ENCODE measurements at regions not wholly inside any gene's neighbourhood (a gene's known extent, or its start where the extent isn't known, plus 50 kb on each side); places are given as distances from the start of the nearest gene placed in this dataset.

- Histone ChIP-seq H3K36me3 (ENCODE audit: control insufficient read depth in 2 of 2, insufficient read depth in 2 of 2, low read length in 1 of 2) (no peaks in the 10 kb centered on the region), H3K4me1 (ENCODE audit: control insufficient read depth in 2 of 2, insufficient read depth in 2 of 2, low read length in 2 of 2) (no peaks in the 10 kb centered on the region), H3K9me3 (ENCODE audit: control insufficient read depth in 2 of 2, insufficient read depth in 1 of 2, low read length in 1 of 2) (no peaks in the 10 kb centered on the region), H3K27me3 (ENCODE audit: control insufficient read depth in 2 of 2, insufficient read depth in 1 of 2, low read length in 1 of 2) (no peaks in the 10 kb centered on the region), H3K4me3 (ENCODE audit: low read length in 2 of 2) (no peak overlapping the region), H3K27ac (ENCODE audit: low read depth in 1 of 2, low read length in 1 of 2) (no peak overlapping the region)
- 92% methylated on average over 5 of the region's 5 CpGs for WGBS
- DNase-seq (ENCODE audit: low read depth in 6 of 9, low spot score in 9 of 9) = no peak
Measured at GRCh38 chr4:166512267-166512666, 639.2 kb downstream of the TLL1 start.

DNA sequence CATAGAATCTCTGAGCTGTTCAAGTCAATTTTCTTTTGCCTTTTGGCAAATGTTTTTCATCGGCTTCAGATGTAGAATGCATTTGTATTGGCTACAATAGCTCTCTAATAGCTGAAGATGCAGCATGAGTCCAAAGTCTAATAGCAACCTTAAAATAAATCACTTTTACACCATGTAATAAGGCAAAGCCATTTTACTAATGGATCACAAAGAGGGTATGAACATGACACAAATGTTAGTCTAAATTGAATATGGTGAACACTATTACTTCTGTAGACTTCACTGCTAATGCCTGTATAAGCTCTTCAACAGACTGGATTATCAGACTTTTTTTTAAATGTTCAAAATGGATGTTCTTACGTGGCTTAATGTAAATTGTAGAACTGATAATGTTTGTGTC lies 645.3 kb downstream of the TLL1 start:
- no peak overlapping the region for H3K27ac ChIP-seq (ENCODE audit: low read depth in 1 of 2, low read length in 1 of 2)
- H3K9me3 ChIP-seq (ENCODE audit: control insufficient read depth in 2 of 2, insufficient read depth in 1 of 2, low read length in 1 of 2) = no peaks in the 10 kb centered on the region
- H3K27me3 ChIP-seq (ENCODE audit: control insufficient read depth in 2 of 2, insufficient read depth in 1 of 2, low read length in 1 of 2) = no peaks in the 10 kb centered on the region
- no peaks in the 10 kb centered on the region for H3K36me3 ChIP-seq (ENCODE audit: control insufficient read depth in 2 of 2, insufficient read depth in 2 of 2, low read length in 1 of 2)
- DNase-seq (ENCODE audit: low read depth in 6 of 9, low spot score in 9 of 9) = no peak
- WGBS = 90% methylated on average over 2 of the region's 2 CpGs
- H3K4me1 ChIP-seq (ENCODE audit: control insufficient read depth in 2 of 2, insufficient read depth in 2 of 2, low read length in 2 of 2) = no peaks in the 10 kb centered on the region
- H3K4me3 ChIP-seq (ENCODE audit: low read length in 2 of 2) = no peak overlapping the region

DNA sequence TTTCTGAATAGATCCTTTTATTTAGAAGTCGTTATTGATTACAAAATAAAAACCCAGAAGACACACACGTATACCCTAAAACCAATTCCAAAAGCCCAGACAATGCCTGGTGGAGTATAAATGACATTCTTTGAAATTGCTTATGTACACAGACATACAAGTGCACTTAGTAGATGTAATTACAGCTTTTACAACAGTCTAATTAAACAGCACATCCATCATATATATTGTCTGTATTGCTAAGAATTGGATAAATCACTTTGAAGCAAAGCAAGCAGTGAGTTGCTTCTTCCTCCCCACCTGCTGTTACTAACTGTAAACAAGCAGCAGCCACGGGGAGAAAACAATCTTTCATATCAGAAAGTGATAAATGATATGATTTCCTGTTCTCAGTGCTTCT lies 645.7 kb downstream of the TLL1 start:
- H3K9me3 ChIP-seq (ENCODE audit: control insufficient read depth in 2 of 2, insufficient read depth in 1 of 2, low read length in 1 of 2) = no peaks in the 10 kb centered on the region
- no peaks in the 10 kb centered on the region for H3K36me3 ChIP-seq (ENCODE audit: control insufficient read depth in 2 of 2, insufficient read depth in 2 of 2, low read length in 1 of 2)
- DNase-seq (ENCODE audit: low read depth in 6 of 9, low spot score in 9 of 9) = no peak
- 63% methylated on average over 3 of the region's 3 CpGs for WGBS
- no peak overlapping the region for H3K27ac ChIP-seq (ENCODE audit: low read depth in 1 of 2, low read length in 1 of 2)
- no peak overlapping the region for H3K4me3 ChIP-seq (ENCODE audit: low read length in 2 of 2)
- H3K27me3 ChIP-seq (ENCODE audit: control insufficient read depth in 2 of 2, insufficient read depth in 1 of 2, low read length in 1 of 2) = no peaks in the 10 kb centered on the region
- no peaks in the 10 kb centered on the region for H3K4me1 ChIP-seq (ENCODE audit: control insufficient read depth in 2 of 2, insufficient read depth in 2 of 2, low read length in 2 of 2)

- Histone ChIP-seq H3K4me3 (ENCODE audit: low read length in 2 of 2) (no peak overlapping the region), H3K4me1 (ENCODE audit: control insufficient read depth in 2 of 2, insufficient read depth in 2 of 2, low read length in 2 of 2) (no peaks in the 10 kb centered on the region), H3K9me3 (ENCODE audit: control insufficient read depth in 2 of 2, insufficient read depth in 1 of 2, low read length in 1 of 2) (no peaks in the 10 kb centered on the region), H3K36me3 (ENCODE audit: control insufficient read depth in 2 of 2, insufficient read depth in 2 of 2, low read length in 1 of 2) (no peaks in the 10 kb centered on the region), H3K27me3 (ENCODE audit: control insufficient read depth in 2 of 2, insufficient read depth in 1 of 2, low read length in 1 of 2) (no peaks in the 10 kb centered on the region), H3K27ac (ENCODE audit: low read depth in 1 of 2, low read length in 1 of 2) (no peak overlapping the region)
- WGBS = 97% methylated on average over 5 of the region's 5 CpGs
- DNase-seq (ENCODE audit: low read depth in 6 of 9, low spot score in 9 of 9) = no peak
Measured at GRCh38 chr4:166519774-166520173, 646.7 kb downstream of the TLL1 start.

DNA sequence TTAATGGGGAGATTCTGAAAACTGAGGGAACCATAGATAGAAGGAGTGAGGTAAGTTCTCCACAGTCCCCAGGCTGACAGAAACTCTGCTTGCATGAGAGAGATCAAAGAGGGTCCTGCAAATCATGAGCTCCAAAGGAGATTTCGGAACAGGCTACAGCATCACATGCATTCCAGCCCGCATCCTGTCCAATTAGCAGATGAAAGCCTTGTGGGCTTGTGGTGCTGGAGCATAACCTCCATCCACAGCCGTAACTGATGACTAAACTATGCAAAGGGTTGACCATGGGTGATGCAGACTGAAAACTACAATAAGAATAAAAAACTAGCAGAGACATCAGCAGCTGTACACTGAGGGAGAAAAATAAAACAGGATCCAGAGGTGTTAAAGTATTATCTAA lies 654.5 kb downstream of the TLL1 start:
- H3K4me3 ChIP-seq (ENCODE audit: low read length in 2 of 2) = no peak overlapping the region
- 90% methylated on average over 3 of the region's 3 CpGs for WGBS

GRCh38 chr4:166531703-166532102 lies 658.7 kb downstream of the TLL1 start:
- H3K4me1 ChIP-seq (ENCODE audit: control insufficient read depth in 2 of 2, insufficient read depth in 2 of 2, low read length in 2 of 2) = no peaks in the 10 kb centered on the region
- H3K27ac ChIP-seq (ENCODE audit: low read depth in 1 of 2, low read length in 1 of 2) = no peak overlapping the region
- no peak overlapping the region for H3K4me3 ChIP-seq (ENCODE audit: low read length in 2 of 2)
- no peaks in the 10 kb centered on the region for H3K9me3 ChIP-seq (ENCODE audit: control insufficient read depth in 2 of 2, insufficient read depth in 1 of 2, low read length in 1 of 2)
- whole genome bisulfite sequencing = 94% methylated on average over 3 of the region's 3 CpGs
- DNase-seq (ENCODE audit: low read depth in 6 of 9, low spot score in 9 of 9) = no peak
- H3K36me3 ChIP-seq (ENCODE audit: control insufficient read depth in 2 of 2, insufficient read depth in 2 of 2, low read length in 1 of 2) = no peaks in the 10 kb centered on the region
- H3K27me3 ChIP-seq (ENCODE audit: control insufficient read depth in 2 of 2, insufficient read depth in 1 of 2, low read length in 1 of 2) = no peaks in the 10 kb centered on the region

More for the DNA sequence above, 654.5 kb downstream of the TLL1 start:
- Histone ChIP-seq H3K27me3 (ENCODE audit: control insufficient read depth in 2 of 2, insufficient read depth in 1 of 2, low read length in 1 of 2) (no peaks in the 10 kb centered on the region), H3K36me3 (ENCODE audit: control insufficient read depth in 2 of 2, insufficient read depth in 2 of 2, low read length in 1 of 2) (no peaks in the 10 kb centered on the region), H3K9me3 (ENCODE audit: control insufficient read depth in 2 of 2, insufficient read depth in 1 of 2, low read length in 1 of 2) (no peaks in the 10 kb centered on the region), H3K4me1 (ENCODE audit: control insufficient read depth in 2 of 2, insufficient read depth in 2 of 2, low read length in 2 of 2) (no peaks in the 10 kb centered on the region), H3K27ac (ENCODE audit: low read depth in 1 of 2, low read length in 1 of 2) (no peak overlapping the region)
- no peak for DNase-seq (ENCODE audit: low read depth in 6 of 9, low spot score in 9 of 9)

DNA sequence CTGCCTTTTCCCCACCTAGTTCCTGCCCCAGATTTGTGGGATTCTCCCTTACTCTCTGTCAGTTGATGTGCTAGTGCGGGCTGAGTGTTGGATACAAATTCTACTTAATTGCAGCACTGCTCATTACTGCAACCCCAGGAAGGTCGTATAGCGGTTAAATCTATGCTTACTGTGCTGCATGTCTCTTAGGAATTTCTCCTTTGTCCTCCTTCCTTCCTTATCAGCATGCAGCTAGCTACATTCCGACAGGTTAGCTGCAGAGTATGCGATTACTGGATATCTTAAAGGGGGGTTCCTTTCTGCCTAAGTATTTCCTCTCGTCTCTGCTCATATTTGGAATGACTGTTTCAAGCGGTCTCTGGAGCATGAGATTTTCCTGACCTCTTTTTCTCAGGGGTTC lies 662.8 kb downstream of the TLL1 start:
- H3K27ac ChIP-seq (ENCODE audit: low read depth in 1 of 2, low read length in 1 of 2) = no peak overlapping the region
- no peaks in the 10 kb centered on the region for H3K9me3 ChIP-seq (ENCODE audit: control insufficient read depth in 2 of 2, insufficient read depth in 1 of 2, low read length in 1 of 2)
- 94% methylated on average over 7 of the region's 7 CpGs for WGBS

DNA sequence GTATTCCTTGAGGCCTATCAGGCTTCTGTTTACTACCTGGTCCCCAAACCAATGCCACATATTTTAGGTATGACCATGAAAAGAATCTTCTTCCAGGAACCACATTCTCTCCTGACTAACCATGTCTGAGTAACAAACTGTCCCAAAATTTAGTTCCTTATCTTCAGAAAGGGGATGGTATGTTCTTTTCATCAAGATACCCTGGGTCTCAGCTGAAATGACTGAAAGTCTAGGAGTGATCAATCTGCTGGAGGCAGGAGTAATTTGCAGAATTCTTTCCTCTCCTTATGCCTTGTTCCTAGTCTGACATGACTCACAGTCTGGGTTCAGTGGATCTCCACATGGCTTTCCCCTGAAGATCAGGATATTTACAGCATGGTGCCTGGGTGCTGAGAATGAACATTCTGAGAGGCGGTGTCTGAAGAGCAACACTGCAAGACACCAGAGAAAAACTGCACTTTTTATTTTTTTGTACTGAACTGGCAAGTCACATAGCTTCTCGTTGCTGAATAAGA lies 665.5 kb downstream of the TLL1 start:
- H3K36me3 ChIP-seq (ENCODE audit: control insufficient read depth in 2 of 2, insufficient read depth in 2 of 2, low read length in 1 of 2) = no peaks in the 10 kb centered on the region
- WGBS = 98% methylated on average over 2 of the region's 2 CpGs
- H3K27me3 ChIP-seq (ENCODE audit: control insufficient read depth in 2 of 2, insufficient read depth in 1 of 2, low read length in 1 of 2) = no peaks in the 10 kb centered on the region
- no peak overlapping the region for H3K4me3 ChIP-seq (ENCODE audit: low read length in 2 of 2)
- no peaks in the 10 kb centered on the region for H3K4me1 ChIP-seq (ENCODE audit: control insufficient read depth in 2 of 2, insufficient read depth in 2 of 2, low read length in 2 of 2)
- H3K27ac ChIP-seq (ENCODE audit: low read depth in 1 of 2, low read length in 1 of 2) = no peak overlapping the region
- H3K9me3 ChIP-seq (ENCODE audit: control insufficient read depth in 2 of 2, insufficient read depth in 1 of 2, low read length in 1 of 2) = no peaks in the 10 kb centered on the region
- no peak for DNase-seq (ENCODE audit: low read depth in 6 of 9, low spot score in 9 of 9)

More for the DNA sequence above, 662.8 kb downstream of the TLL1 start:
- H3K27me3 ChIP-seq (ENCODE audit: control insufficient read depth in 2 of 2, insufficient read depth in 1 of 2, low read length in 1 of 2) = no peaks in the 10 kb centered on the region
- H3K4me1 ChIP-seq (ENCODE audit: control insufficient read depth in 2 of 2, insufficient read depth in 2 of 2, low read length in 2 of 2) = no peaks in the 10 kb centered on the region
- no peak overlapping the region for H3K4me3 ChIP-seq (ENCODE audit: low read length in 2 of 2)
- no peak for DNase-seq (ENCODE audit: low read depth in 6 of 9, low spot score in 9 of 9)
- H3K36me3 ChIP-seq (ENCODE audit: control insufficient read depth in 2 of 2, insufficient read depth in 2 of 2, low read length in 1 of 2) = no peaks in the 10 kb centered on the region

DNA sequence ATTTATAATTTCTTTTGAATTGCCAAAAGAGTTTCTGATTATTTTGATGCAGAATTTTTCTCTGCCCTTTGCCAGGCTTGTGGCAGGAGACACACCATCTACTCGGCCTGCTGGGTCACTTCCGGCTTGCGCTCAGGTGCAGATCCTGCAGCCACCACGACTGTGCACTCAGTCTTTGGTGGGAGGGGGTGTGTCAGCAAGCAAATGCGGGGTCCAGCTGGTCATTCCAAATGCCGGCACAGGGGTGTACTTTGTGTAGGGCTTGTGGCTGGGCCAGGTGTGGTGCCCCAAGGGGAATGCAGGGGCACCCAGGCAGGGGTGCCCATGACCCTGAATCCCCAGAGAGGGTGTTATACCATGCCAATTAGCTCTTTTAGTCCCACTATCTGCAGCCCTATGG lies 673.0 kb downstream of the TLL1 start:
- H3K4me1 ChIP-seq (ENCODE audit: control insufficient read depth in 2 of 2, insufficient read depth in 2 of 2, low read length in 2 of 2) = no peaks in the 10 kb centered on the region
- H3K27ac ChIP-seq (ENCODE audit: low read depth in 1 of 2, low read length in 1 of 2) = no peak overlapping the region
- H3K4me3 ChIP-seq (ENCODE audit: low read length in 2 of 2) = no peak overlapping the region
- 91% methylated on average over 6 of the region's 6 CpGs for WGBS
- no peak for DNase-seq (ENCODE audit: low read depth in 6 of 9, low spot score in 9 of 9)
- no peaks in the 10 kb centered on the region for H3K27me3 ChIP-seq (ENCODE audit: control insufficient read depth in 2 of 2, insufficient read depth in 1 of 2, low read length in 1 of 2)
- peaks cover 0 to 4% of the 10 kb centered on the region in 2 donors for H3K9me3 ChIP-seq (ENCODE audit: control insufficient read depth in 2 of 2, insufficient read depth in 1 of 2, low read length in 1 of 2)
- no peaks in the 10 kb centered on the region for H3K36me3 ChIP-seq (ENCODE audit: control insufficient read depth in 2 of 2, insufficient read depth in 2 of 2, low read length in 1 of 2)

GRCh38 chr4:166577639-166578038 lies 656.7 kb downstream of the SPOCK3 start:
- H3K4me3 ChIP-seq (ENCODE audit: low read length in 2 of 2) = no peak overlapping the region
- no peaks in the 10 kb centered on the region for H3K36me3 ChIP-seq (ENCODE audit: control insufficient read depth in 2 of 2, insufficient read depth in 2 of 2, low read length in 1 of 2)
- H3K27me3 ChIP-seq (ENCODE audit: control insufficient read depth in 2 of 2, insufficient read depth in 1 of 2, low read length in 1 of 2) = no peaks in the 10 kb centered on the region
- peaks cover 0 to 4% of the 10 kb centered on the region in 2 donors for H3K9me3 ChIP-seq (ENCODE audit: control insufficient read depth in 2 of 2, insufficient read depth in 1 of 2, low read length in 1 of 2)
- 94% methylated on average over 2 of the region's 2 CpGs for WGBS
- no peak overlapping the region for H3K27ac ChIP-seq (ENCODE audit: low read depth in 1 of 2, low read length in 1 of 2)
- no peaks in the 10 kb centered on the region for H3K4me1 ChIP-seq (ENCODE audit: control insufficient read depth in 2 of 2, insufficient read depth in 2 of 2, low read length in 2 of 2)
- DNase-seq (ENCODE audit: low read depth in 6 of 9, low spot score in 9 of 9) = no peak
